ENCODE measurements at regions not wholly inside any gene's neighbourhood (a gene's known extent, or its start where the extent isn't known, plus 50 kb on each side); places are given as distances from the start of the nearest gene placed in this dataset.

DNA sequence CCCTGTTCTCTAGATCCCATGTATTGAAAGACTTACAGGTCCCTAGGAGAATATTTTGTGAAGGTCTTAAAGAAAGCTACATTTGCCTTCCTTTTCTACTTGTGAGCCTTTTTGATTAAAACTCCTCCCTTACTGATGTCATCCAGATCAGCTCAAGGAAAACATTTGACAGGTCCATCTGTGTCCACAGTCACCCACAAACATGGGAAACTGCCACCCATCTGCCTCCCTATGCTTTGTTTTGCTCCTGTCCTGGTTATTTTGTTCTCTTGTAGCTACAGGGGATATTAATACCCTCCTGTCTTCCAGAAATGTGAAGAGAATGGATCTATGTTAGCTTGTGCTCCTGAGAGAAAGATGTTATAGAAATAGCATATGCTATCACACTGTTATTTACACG is 203.6 kb upstream of the GALNT5 start:
- no peaks in the 10 kb centered on the region for H3F3A ChIP-seq (ENCODE audit: insufficient read depth, low read length, poor library complexity, severe bottlenecking)
- no peak overlapping the region for H3K4me3 ChIP-seq (ENCODE audit: low read length)
- no peaks in the 10 kb centered on the region for H3K9me3 ChIP-seq (ENCODE audit: low read length)
- H3K9me2 ChIP-seq (ENCODE audit: insufficient read depth, low read length): no peaks in the 10 kb centered on the region
- no peak overlapping the region for H2AFZ ChIP-seq (ENCODE audit: low read depth, low read length)
- H3K27ac ChIP-seq (ENCODE audit: low read length): no peak overlapping the region
- H4K20me1 ChIP-seq (ENCODE audit: insufficient read depth): no peaks in the 10 kb centered on the region
- no peaks in the 10 kb centered on the region for H3K27me3 ChIP-seq (ENCODE audit: insufficient read depth, low read depth, low read length)
- no peak overlapping the region for H3K4me2 ChIP-seq (ENCODE audit: low read length)
- no peak for TF ChIP-seq RAD21 (conservative IDR thresholded peaks at IDR 0.05)
- no peak for TF ChIP-seq POLR2AphosphoS5 (IDR thresholded peaks at IDR 0.05)
- TF ChIP-seq EZH2 (IDR thresholded peaks at IDR 0.05; ENCODE audit: borderline replicate concordance, insufficient read depth, low read length, poor library complexity, severe bottlenecking): no peak
- TF ChIP-seq SMC3 (conservative IDR thresholded peaks at IDR 0.05; ENCODE audit: poor library complexity): no peak
- TF ChIP-seq TAF1 (IDR thresholded peaks at IDR 0.05; ENCODE audit: low read depth): no peak
- TF ChIP-seq EP300 (conservative IDR thresholded peaks at IDR 0.05; ENCODE audit: poor library complexity, severe bottlenecking): no peak
- TF ChIP-seq MXI1 (conservative IDR thresholded peaks at IDR 0.05; ENCODE audit: poor library complexity, severe bottlenecking): no peak
- TF ChIP-seq REST (IDR thresholded peaks at IDR 0.05; ENCODE audit: borderline replicate concordance): no peak
- TF ChIP-seq CTCF (IDR thresholded peaks at IDR 0.05; ENCODE audit: poor library complexity, severe bottlenecking): no peak
- H3K36me3 ChIP-seq (ENCODE audit: insufficient read depth, low read length): no peaks in the 10 kb centered on the region
- H3K79me2 ChIP-seq (replicated peaks; ENCODE audit: insufficient read depth, low read length): no peaks in the 10 kb centered on the region
- no peak overlapping the region for H3K9ac ChIP-seq (ENCODE audit: low read length)

- Histone ChIP-seq H3K36me3 (ENCODE audit: insufficient read depth, low read length) (no peaks in the 10 kb centered on the region), H4K20me1 (ENCODE audit: insufficient read depth) (no peaks in the 10 kb centered on the region), H3K4me3 (ENCODE audit: low read length) (no peak overlapping the region), H3K27me3 (ENCODE audit: insufficient read depth, low read depth, low read length) (no peaks in the 10 kb centered on the region), H3K9ac (ENCODE audit: low read length) (no peak overlapping the region), H2AFZ (ENCODE audit: low read depth, low read length) (no peak overlapping the region), H3K9me3 (ENCODE audit: low read length) (no peaks in the 10 kb centered on the region), H3F3A (ENCODE audit: insufficient read depth, low read length, poor library complexity, severe bottlenecking) (no peaks in the 10 kb centered on the region), H3K4me2 (ENCODE audit: low read length) (no peak overlapping the region), H3K79me2 (replicated peaks; ENCODE audit: insufficient read depth, low read length) (no peaks in the 10 kb centered on the region), H3K27ac (ENCODE audit: low read length) (no peak overlapping the region), H3K9me2 (ENCODE audit: insufficient read depth, low read length) (no peaks in the 10 kb centered on the region)
- TF ChIP-seq MXI1 (conservative IDR thresholded peaks at IDR 0.05; ENCODE audit: poor library complexity, severe bottlenecking) (no peak), CTCF (IDR thresholded peaks at IDR 0.05; ENCODE audit: poor library complexity, severe bottlenecking) (peak; percentile 71), EZH2 (IDR thresholded peaks at IDR 0.05; ENCODE audit: borderline replicate concordance, insufficient read depth, low read length, poor library complexity, severe bottlenecking) (no peak), TAF1 (IDR thresholded peaks at IDR 0.05; ENCODE audit: low read depth) (no peak), POLR2AphosphoS5 (IDR thresholded peaks at IDR 0.05) (no peak), EP300 (conservative IDR thresholded peaks at IDR 0.05; ENCODE audit: poor library complexity, severe bottlenecking) (no peak), REST (IDR thresholded peaks at IDR 0.05; ENCODE audit: borderline replicate concordance) (no peak), RAD21 (conservative IDR thresholded peaks at IDR 0.05) (peak; percentile 73), SMC3 (conservative IDR thresholded peaks at IDR 0.05; ENCODE audit: poor library complexity) (peak; percentile 73)
These were observed 201.8 kb upstream of the GALNT5 start for GRCh38 chr2:157055660-157056199.
